Neuron (in vitro differentiated cells): ENCODE measurements at regions not wholly inside any gene's neighbourhood (a gene's known extent, or its start where the extent isn't known, plus 50 kb on each side); places are given as distances from the start of the nearest gene placed in this dataset.

Experiments used
- H2AFZ ChIP-seq: one replicate; pipeline ENCODE4 v1.6.1; 2013; ENCODE audit warnings: low read depth, mild to moderate bottlenecking, inconsistent platforms, low read length, moderate library complexity
- H3K27me3 ChIP-seq: one replicate; pipeline ENCODE4 v1.6.1; 2013; ENCODE audit warnings: low read length; ENCODE audit not compliant: insufficient read depth
- H3K36me3 ChIP-seq: one replicate; pipeline ENCODE4 v1.6.1; 2013; ENCODE audit warnings: low read length; ENCODE audit not compliant: insufficient read depth
- H3K4me1 ChIP-seq: one replicate; pipeline ENCODE4 v1.6.1; 2013; ENCODE audit warnings: low read length; ENCODE audit not compliant: insufficient read depth
- H3K4me3 ChIP-seq: 2 replicates; pipeline ENCODE4 v1.5.1; 2013; ENCODE audit warnings: mild to moderate bottlenecking, low read length, moderate library complexity
- H3K9me3 ChIP-seq: one replicate; pipeline ENCODE4 v1.6.1; 2013; ENCODE audit warnings: low read length

GRCh38 chr17:54255696-54256095 lies 433.0 kb downstream of the KIF2B start:
- Histone ChIP-seq H3K4me1 (no peaks in the 10 kb centered on the region), H3K27me3 (no peaks in the 10 kb centered on the region), H2AFZ (no peak overlapping the region), H3K9me3 (no peaks in the 10 kb centered on the region), H3K4me3 (no peak overlapping the region), H3K36me3 (no peaks in the 10 kb centered on the region)

DNA sequence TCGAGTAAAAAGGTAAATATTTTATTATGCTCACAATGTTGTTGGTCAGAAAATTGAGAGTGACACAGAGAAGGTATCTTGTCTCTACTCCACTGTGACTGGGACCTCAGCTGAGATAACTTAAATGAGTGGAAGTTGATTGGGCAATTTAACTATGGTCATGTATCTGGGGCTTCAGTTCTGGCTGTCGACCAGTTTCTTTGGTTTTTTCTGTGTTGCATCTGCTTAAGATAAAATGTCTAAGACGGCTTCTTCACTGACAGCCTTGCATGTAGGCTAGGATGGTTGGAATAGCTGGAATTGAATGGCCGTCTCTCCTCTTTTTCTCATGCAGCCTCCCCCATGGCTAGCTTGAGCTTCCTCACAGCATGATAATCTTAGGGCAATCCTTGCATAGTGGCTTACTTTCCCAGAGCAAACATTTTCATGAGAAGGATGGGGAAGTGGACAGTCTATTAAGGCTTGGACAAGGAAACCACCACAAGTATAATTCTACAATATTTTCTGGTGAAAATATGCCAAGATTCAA lies 433.7 kb downstream of the KIF2B start:
- no peaks in the 10 kb centered on the region for H3K27me3 ChIP-seq
- H3K4me1 ChIP-seq, result no peaks in the 10 kb centered on the region
- no peak overlapping the region for H2AFZ ChIP-seq
- no peaks in the 10 kb centered on the region for H3K9me3 ChIP-seq
- no peaks in the 10 kb centered on the region for H3K36me3 ChIP-seq
- no peak overlapping the region for H3K4me3 ChIP-seq

DNA sequence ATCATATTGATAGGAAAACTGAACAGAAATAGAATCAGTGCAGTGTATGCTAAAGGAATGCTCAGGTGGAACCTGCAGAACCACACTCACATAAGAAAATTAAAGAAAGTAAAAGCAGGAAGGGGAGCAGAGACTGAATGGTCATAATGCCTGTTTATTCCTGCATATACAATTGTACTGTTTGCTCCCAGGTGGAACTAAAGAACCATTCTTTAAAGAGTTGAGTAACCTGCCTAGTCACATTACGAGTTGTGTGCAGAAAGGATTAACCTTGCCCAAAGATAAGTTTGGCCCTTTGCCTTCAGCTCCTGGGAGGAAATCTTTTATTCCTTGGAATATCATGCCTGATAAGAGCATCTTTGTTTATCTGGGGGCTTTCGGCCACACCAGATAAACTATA lies 434.7 kb downstream of the KIF2B start:
- Histone ChIP-seq H3K27me3 (no peaks in the 10 kb centered on the region), H3K36me3 (no peaks in the 10 kb centered on the region), H3K4me3 (no peak overlapping the region), H2AFZ (no peak overlapping the region), H3K4me1 (no peaks in the 10 kb centered on the region), H3K9me3 (no peaks in the 10 kb centered on the region)

- H3K4me3 ChIP-seq, result no peak overlapping the region
- no peaks in the 10 kb centered on the region for H3K36me3 ChIP-seq
- H3K27me3 ChIP-seq, result no peaks in the 10 kb centered on the region
- H2AFZ ChIP-seq, result no peak overlapping the region
- no peaks in the 10 kb centered on the region for H3K9me3 ChIP-seq
- H3K4me1 ChIP-seq, result no peaks in the 10 kb centered on the region
Measured at GRCh38 chr17:54259476-54259875, 436.7 kb downstream of the KIF2B start.

- Histone ChIP-seq H3K9me3 (no peaks in the 10 kb centered on the region), H3K4me1 (no peaks in the 10 kb centered on the region), H3K27me3 (no peaks in the 10 kb centered on the region), H2AFZ (no peak overlapping the region), H3K36me3 (no peaks in the 10 kb centered on the region), H3K4me3 (no peak overlapping the region)
Measured at GRCh38 chr17:54261465-54261864, 438.7 kb downstream of the KIF2B start.

- Histone ChIP-seq H3K4me3 (no peak overlapping the region), H3K36me3 (no peaks in the 10 kb centered on the region), H3K27me3 (no peaks in the 10 kb centered on the region), H2AFZ (no peak overlapping the region), H3K4me1 (no peaks in the 10 kb centered on the region), H3K9me3 (no peaks in the 10 kb centered on the region)
Measured at GRCh38 chr17:54269881-54270280, 447.2 kb downstream of the KIF2B start.

- no peak overlapping the region for H3K4me3 ChIP-seq
- no peaks in the 10 kb centered on the region for H3K36me3 ChIP-seq
- no peak overlapping the region for H2AFZ ChIP-seq
- H3K4me1 ChIP-seq, result no peaks in the 10 kb centered on the region
- no peaks in the 10 kb centered on the region for H3K9me3 ChIP-seq
- H3K27me3 ChIP-seq, result no peaks in the 10 kb centered on the region
Measured at GRCh38 chr17:54270499-54270898, 447.8 kb downstream of the KIF2B start.

DNA sequence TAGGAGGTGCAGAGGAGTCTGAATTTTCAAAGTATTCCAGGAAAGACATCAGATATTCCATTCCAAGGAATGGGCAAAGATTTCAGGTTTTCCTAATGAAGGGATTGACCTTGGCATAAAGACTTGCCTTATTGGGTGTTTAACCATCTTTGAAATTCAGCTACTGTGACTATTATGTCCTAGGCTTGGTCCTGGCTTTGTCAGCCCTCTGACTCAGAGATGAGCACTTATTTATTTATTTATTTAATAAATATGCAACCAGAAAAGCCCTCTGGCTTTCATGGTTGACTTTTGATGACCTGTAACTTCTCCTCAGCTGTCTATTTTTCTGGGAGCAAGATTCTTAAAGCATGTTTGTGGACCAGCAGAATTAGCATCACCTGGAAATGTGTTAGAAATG lies 455.1 kb downstream of the KIF2B start:
- H3K9me3 ChIP-seq, result no peaks in the 10 kb centered on the region
- no peaks in the 10 kb centered on the region for H3K4me1 ChIP-seq
- H3K36me3 ChIP-seq, result no peaks in the 10 kb centered on the region
- no peaks in the 10 kb centered on the region for H3K27me3 ChIP-seq
- no peak overlapping the region for H3K4me3 ChIP-seq
- H2AFZ ChIP-seq, result no peak overlapping the region

DNA sequence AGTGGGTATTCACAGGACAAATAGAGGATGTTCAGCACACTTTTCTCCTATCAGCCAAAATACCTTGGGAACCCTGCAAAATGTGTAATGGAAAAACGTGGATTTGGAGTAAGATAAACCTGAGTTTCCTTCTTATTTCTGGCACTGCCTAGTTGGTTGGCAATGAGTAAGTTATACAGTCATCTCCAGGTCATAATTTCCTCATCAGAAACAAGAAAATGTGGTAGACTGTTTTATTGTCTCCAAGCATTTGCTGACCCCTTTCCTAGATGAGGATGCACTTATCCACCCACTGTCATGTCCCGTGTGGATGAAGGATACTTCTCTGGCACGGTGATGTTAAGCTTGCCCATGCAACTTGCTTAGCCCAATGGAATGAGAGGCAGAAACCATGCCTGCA lies 458.0 kb downstream of the KIF2B start:
- Histone ChIP-seq H3K4me1 (no peaks in the 10 kb centered on the region), H3K36me3 (no peaks in the 10 kb centered on the region), H2AFZ (no peak overlapping the region), H3K9me3 (no peaks in the 10 kb centered on the region), H3K4me3 (no peak overlapping the region), H3K27me3 (no peaks in the 10 kb centered on the region)

- no peak overlapping the region for H2AFZ ChIP-seq
- H3K27me3 ChIP-seq, result no peaks in the 10 kb centered on the region
- no peaks in the 10 kb centered on the region for H3K36me3 ChIP-seq
- no peaks in the 10 kb centered on the region for H3K4me1 ChIP-seq
- no peaks in the 10 kb centered on the region for H3K9me3 ChIP-seq
- no peak overlapping the region for H3K4me3 ChIP-seq
Measured at GRCh38 chr17:54282886-54283285, 460.2 kb downstream of the KIF2B start.

DNA sequence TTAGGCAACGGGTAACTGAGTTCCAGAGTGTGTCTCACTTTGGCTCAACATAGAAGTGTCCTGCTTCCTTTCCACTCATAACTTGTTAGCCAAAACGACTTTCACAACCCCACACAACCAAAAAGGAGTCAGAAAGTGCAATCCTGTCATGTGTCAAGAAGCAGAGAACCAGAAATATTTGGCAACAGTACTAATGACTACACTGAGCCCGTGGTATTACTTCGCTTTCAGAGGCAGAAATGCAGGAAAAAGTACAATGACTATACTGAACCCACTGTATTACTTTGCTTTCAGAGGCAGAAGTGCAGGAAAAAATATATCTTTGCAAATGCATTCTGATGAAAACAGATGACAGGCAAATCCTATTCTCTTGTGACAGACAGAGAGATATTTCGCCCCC lies 484.6 kb downstream of the KIF2B start:
- Histone ChIP-seq H3K4me3 (no peak overlapping the region), H3K4me1 (no peaks in the 10 kb centered on the region), H3K36me3 (no peaks in the 10 kb centered on the region), H3K27me3 (no peaks in the 10 kb centered on the region), H3K9me3 (no peaks in the 10 kb centered on the region), H2AFZ (no peak overlapping the region)

DNA sequence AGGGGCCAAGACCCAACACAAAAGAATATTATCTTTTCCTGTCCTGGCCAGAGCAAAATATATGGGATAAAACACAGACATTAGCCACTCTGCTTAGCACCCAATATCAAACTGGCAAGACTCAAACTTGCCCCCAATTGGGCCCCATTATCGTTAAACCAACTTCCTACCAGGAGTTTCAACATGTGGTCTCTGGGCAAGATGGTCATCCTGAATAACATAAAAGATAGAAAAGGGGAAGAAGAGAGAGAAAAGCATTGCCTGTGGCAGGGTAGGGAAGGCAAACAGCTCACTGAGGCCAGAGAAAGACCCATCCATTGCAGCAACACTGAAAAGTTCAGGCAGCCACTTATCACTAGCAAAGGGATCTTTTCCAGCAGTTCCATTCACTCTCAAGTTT lies 502.1 kb downstream of the KIF2B start:
- Histone ChIP-seq H3K27me3 (no peaks in the 10 kb centered on the region), H3K4me1 (no peaks in the 10 kb centered on the region), H3K9me3 (no peaks in the 10 kb centered on the region), H3K36me3 (no peaks in the 10 kb centered on the region), H3K4me3 (no peak overlapping the region), H2AFZ (no peak overlapping the region)

DNA sequence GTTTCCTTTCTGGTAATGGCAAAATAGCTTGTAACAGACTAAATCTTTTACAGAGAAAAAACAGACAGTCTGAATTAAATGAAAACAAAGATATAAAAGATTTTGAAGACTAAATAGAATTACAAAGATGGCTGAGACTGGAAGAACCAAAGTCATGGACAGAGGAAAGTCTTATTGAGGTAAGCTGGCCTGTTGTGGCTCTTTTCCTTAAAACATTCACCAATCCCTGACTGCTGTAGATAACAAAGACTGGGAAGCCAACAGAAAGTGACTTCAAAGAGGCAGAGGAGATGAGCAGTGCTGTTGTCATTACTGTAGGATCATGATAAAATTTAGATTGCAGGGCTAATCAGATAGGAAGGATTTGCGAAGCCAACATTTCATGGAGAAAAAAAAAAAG lies 517.0 kb downstream of the KIF2B start:
- Histone ChIP-seq H3K9me3 (no peaks in the 10 kb centered on the region), H3K4me3 (no peak overlapping the region), H2AFZ (no peak overlapping the region), H3K4me1 (no peaks in the 10 kb centered on the region), H3K36me3 (no peaks in the 10 kb centered on the region), H3K27me3 (no peaks in the 10 kb centered on the region)

DNA sequence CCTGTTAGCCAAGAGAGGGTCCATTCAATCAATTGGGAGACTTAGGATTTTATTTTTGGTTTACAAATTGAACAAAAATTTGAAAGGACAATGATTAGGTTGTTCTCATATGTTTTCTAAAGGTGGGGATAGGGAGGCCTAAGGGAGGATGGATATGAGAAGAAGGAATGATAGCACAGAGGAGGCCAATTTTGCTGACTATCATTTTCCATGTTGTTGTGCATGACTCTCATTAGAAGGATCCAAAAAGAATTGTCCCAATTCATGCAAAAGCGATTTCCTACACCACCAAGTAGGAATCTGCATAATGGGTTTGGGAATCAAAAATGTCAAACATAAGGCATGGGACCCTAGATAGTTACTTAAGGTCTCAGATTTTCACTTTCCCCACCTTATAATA lies 524.8 kb downstream of the KIF2B start:
- no peak overlapping the region for H2AFZ ChIP-seq
- H3K9me3 ChIP-seq, result no peaks in the 10 kb centered on the region
- no peak overlapping the region for H3K4me3 ChIP-seq
- peaks cover 2% of the 10 kb centered on the region for H3K4me1 ChIP-seq
- no peaks in the 10 kb centered on the region for H3K27me3 ChIP-seq
- no peaks in the 10 kb centered on the region for H3K36me3 ChIP-seq
